Right ventricle myocardium inferior (tissue), 1 donor: ENCODE measurements at regions not wholly inside any gene's neighbourhood (a gene's known extent, or its start where the extent isn't known, plus 50 kb on each side); places are given as distances from the start of the nearest gene placed in this dataset.
A peak's percentile ranks its signal among the peaks of the same experiment; 100 is the strongest.

Experiments
- ATAC-seq: fragments of 200-7000 bp; cut with Tn5 transposase; one replicate; pipeline ENCODE4 v1.9.1; 2020; ENCODE audit warnings: mild to moderate bottlenecking, moderate library complexity
- DNase-seq: peaks from one replicate; pipeline ENCODE4 v3.0.0; 2021; ENCODE audit errors: missing footprints
- intact Hi-C: fragments of 100-400 bp; cut with DNase I; formaldehyde crosslinking; loops from one replicate; pipeline ENCODE4 v1.11.0; 2022
- donor health status: DM: no; HTN: yes; CAD: no; lungs with severe emphysema.

- ATAC-seq (no peak), DNase-seq (no peak)
- intact Hi-C loops = no loop called here
These were observed 146.5 kb upstream of the MSX1 start for GRCh38 chr4:4712800-4713528.

GRCh38 chr4:4711902-4712301 lies 147.6 kb upstream of the MSX1 start:
- intact Hi-C loops = no loop called here
- ATAC-seq = no peak

GRCh38 chr4:4709736-4710135 lies 149.7 kb upstream of the MSX1 start:
- no peak for ATAC-seq
- intact Hi-C loops = no loop called here
- no peak for DNase-seq

More at GRCh38 chr4:4711902-4712301, 147.6 kb upstream of the MSX1 start:
- DNase-seq = no peak

- DNase-seq (no peak), ATAC-seq (no peak)
- intact Hi-C loops = no loop called here
These were observed 155.2 kb upstream of the MSX1 start for GRCh38 chr4:4704267-4704666.

- no peak for ATAC-seq
- intact Hi-C loops = no loop called here
- DNase-seq = no peak
These were observed 155.7 kb upstream of the STX18 start for GRCh38 chr4:4697584-4697983.

GRCh38 chr4:4696530-4696929 lies 154.7 kb upstream of the STX18 start:
- no peak for ATAC-seq
- intact Hi-C loops = no loop called here
- no peak for DNase-seq

- no peak for DNase-seq
- ATAC-seq = no peak
- intact Hi-C loops = no loop called here
These were observed 153.6 kb upstream of the STX18 start for GRCh38 chr4:4695497-4695896.

GRCh38 chr4:4694827-4695226 lies 153.0 kb upstream of the STX18 start:
- DNase-seq = no peak
- intact Hi-C loops = no loop called here
- ATAC-seq = no peak

- DNase-seq (no peak), ATAC-seq (peak; percentile 49)
- intact Hi-C loops = no loop called here
These were observed 152.5 kb upstream of the STX18 start for GRCh38 chr4:4694296-4694772.

- intact Hi-C loops = no loop called here
- no peak for ATAC-seq
- no peak for DNase-seq
These were observed 152.0 kb upstream of the STX18 start for GRCh38 chr4:4693755-4694295.

GRCh38 chr4:4693258-4693657 lies 151.4 kb upstream of the STX18 start:
- ATAC-seq (no peak), DNase-seq (no peak)
- intact Hi-C loops = no loop called here

- intact Hi-C loops = no loop called here
- DNase-seq (no peak), ATAC-seq (no peak)
These were observed 149.0 kb upstream of the STX18 start for GRCh38 chr4:4690854-4691253.

GRCh38 chr4:4689694-4690440 lies 148.0 kb upstream of the STX18 start:
- DNase-seq = no peak
- intact Hi-C loops = no loop called here
- no peak for ATAC-seq

- intact Hi-C loops = no loop called here
- no peak for DNase-seq
- ATAC-seq = no peak
These were observed 146.3 kb upstream of the STX18 start for GRCh38 chr4:4687935-4688727.

GRCh38 chr4:4687100-4687499 lies 145.3 kb upstream of the STX18 start:
- DNase-seq (no peak), ATAC-seq (no peak)
- intact Hi-C loops = no loop called here

GRCh38 chr4:4685810-4686795 lies 144.3 kb upstream of the STX18 start:
- DNase-seq (no peak), ATAC-seq (no peak)
- intact Hi-C loops = no loop called here

- intact Hi-C loops = no loop called here
- ATAC-seq (no peak), DNase-seq (no peak)
These were observed 139.8 kb upstream of the STX18 start for GRCh38 chr4:4681653-4682052.

GRCh38 chr4:4680758-4681157 lies 138.9 kb upstream of the STX18 start:
- no peak for DNase-seq
- ATAC-seq = no peak
- intact Hi-C loops = no loop called here
